B cell (primary cell): ENCODE measurements at regions not wholly inside any gene's neighbourhood (a gene's known extent, or its start where the extent isn't known, plus 50 kb on each side); places are given as distances from the start of the nearest gene placed in this dataset.

Experiments used
- ATAC-seq: fragments of 200-7000 bp; cut with Tn5 transposase; one replicate; pipeline ENCODE4 v1.10.0; 2021; ENCODE audit warnings: low read depth, mild to moderate bottlenecking, moderate number of reproducible peaks, moderate library complexity
- CTCF ChIA-PET: fragments of 350-600 bp; sonication (Branson Sonifier 250); formaldehyde crosslinking; loops from one replicate; lab custom pipeline; 2021; ENCODE audit warnings: antibody characterized with exemption, inconsistent platforms; lab: Charles Lee
- POLR2A ChIA-PET: fragments of 350-600 bp; sonication (Branson Sonifier 250); formaldehyde crosslinking; loops from one replicate; lab custom pipeline; 2021; ENCODE audit warnings: antibody characterized with exemption; lab: Charles Lee
- DNase-seq: peaks from one replicate; pipeline ENCODE4 v3.0.0; 2013
- H2AFZ ChIP-seq: 2 replicates; pipeline ENCODE4 v1.6.1; 2012; ENCODE audit warnings: mild to moderate bottlenecking, low read depth, low read length; ENCODE audit not compliant: insufficient read depth, poor library complexity, severe bottlenecking
- H3K27ac ChIP-seq, 2 donors: 1 replicate in 1 of 2; 2 replicates in 1 of 2; pipeline ENCODE4 v1.5.1; 2012 to 2013; ENCODE audit warnings: low read length in 2 of 2, mild to moderate bottlenecking in 2 of 2, moderate library complexity in 1 of 2
- H3K27me3 ChIP-seq, 4 experiments: fragments of 200-600 bp in 1 of 4; sonication (generic) in 1 of 4; replicated peaks in 1 of 4; 1 replicate in 2 of 4; 2 replicates in 2 of 4; pipeline versions ENCODE4 v1.6.1 to v1.7.0; 2013 to 2016; ENCODE audit warnings: low read length in 3 of 4, mild to moderate bottlenecking in 2 of 4, mixed read lengths in 1 of 4, moderate library complexity in 1 of 4; ENCODE audit not compliant: insufficient read depth in 4 of 4, control insufficient read depth in 3 of 4; ENCODE audit errors: control extremely low read depth in 1 of 4
- H3K36me3 ChIP-seq, 2 experiments: replicated peaks in 1 of 2; 1 replicate in 1 of 2; 2 replicates in 1 of 2; pipeline versions ENCODE4 v1.6.1 to v1.7.1; 2013; ENCODE audit warnings: low read length in 1 of 2; ENCODE audit not compliant: insufficient read depth in 2 of 2, control insufficient read depth in 1 of 2; ENCODE audit errors: control extremely low read depth in 1 of 2, extremely low read depth in 1 of 2
- H3K4me1 ChIP-seq, 2 donors: fragments of 200-600 bp in 1 of 2; sonication (generic) in 1 of 2; 1 replicate in 1 of 2; 2 replicates in 1 of 2; pipeline versions ENCODE4 v1.5.1 to v1.6.1; 2013 to 2017; ENCODE audit warnings: low read length in 2 of 2; ENCODE audit not compliant: control insufficient read depth in 2 of 2, insufficient read depth in 2 of 2
- H3K4me2 ChIP-seq: replicated peaks from 2 replicates; pipeline ENCODE3; 2012; ENCODE audit warnings: mild to moderate bottlenecking, low read depth, low read length; ENCODE audit not compliant: poor library complexity, severe bottlenecking
- H3K4me3 ChIP-seq, 5 experiments: fragments of 200-600 bp in 1 of 5; sonication (generic) in 1 of 5; 1 replicate in 3 of 5; 2 replicates in 2 of 5; pipeline versions ENCODE4 v1.5.1 to v1.7.0; 2011 to 2016; ENCODE audit warnings: low read length in 4 of 5, mild to moderate bottlenecking in 4 of 5, low read depth in 2 of 5, control low read depth in 1 of 5, moderate library complexity in 1 of 5; ENCODE audit not compliant: insufficient read depth in 1 of 5; ENCODE audit errors: control extremely low read depth in 1 of 5, extremely low read depth in 1 of 5
- H3K79me2 ChIP-seq: fragments of 200-600 bp; sonication (generic); one replicate; pipeline ENCODE4 v1.6.0; 2016; ENCODE audit warnings: low read length; ENCODE audit not compliant: control insufficient read depth, insufficient read depth
- H3K9ac ChIP-seq: fragments of 200-600 bp; sonication (generic); 2 replicates; pipeline ENCODE4 v1.6.1; 2017; ENCODE audit warnings: mild to moderate bottlenecking, low read length, moderate library complexity
- H3K9me3 ChIP-seq, 3 donors: one replicate each; pipeline versions ENCODE4 v1.6.1 to v1.7.1; 2013; ENCODE audit warnings: low read length in 2 of 3; ENCODE audit not compliant: control insufficient read depth in 2 of 3, insufficient read depth in 1 of 3; ENCODE audit errors: control extremely low read depth in 1 of 3
- H4K20me1 ChIP-seq: 2 replicates; pipeline ENCODE4 v1.6.0; 2012; ENCODE audit warnings: mild to moderate bottlenecking, low read length; ENCODE audit not compliant: insufficient read depth, control insufficient read depth, poor library complexity, severe bottlenecking
- H3K27ac Mint-ChIP-seq: one replicate; pipeline ENCODE4 v1.8.0; 2021; ENCODE audit warnings: mixed read lengths
- H3K27me3 Mint-ChIP-seq: one replicate; pipeline ENCODE4 v1.8.0; 2021; ENCODE audit warnings: mixed read lengths
- H3K4me1 Mint-ChIP-seq: one replicate; pipeline ENCODE4 v1.8.0; 2021; ENCODE audit warnings: mixed read lengths
- H3K4me3 Mint-ChIP-seq: one replicate; pipeline ENCODE4 v1.8.0; 2021; ENCODE audit warnings: mixed read lengths
- H3K9me3 Mint-ChIP-seq: one replicate; pipeline ENCODE4 v1.8.0; 2022; ENCODE audit warnings: mixed read lengths; ENCODE audit not compliant: insufficient read depth
- EZH2 ChIP-seq: IDR thresholded peaks from 2 replicates; pipeline ENCODE4 v1.6.1; 2012; ENCODE audit warnings: borderline replicate concordance, low read depth, mild to moderate bottlenecking, moderate library complexity, low read length; ENCODE audit not compliant: insufficient read depth, poor library complexity, severe bottlenecking
- WGBS: methylation state at CpG from one replicate; pipeline ENCODE4 v1.1.5; 2013; ENCODE audit warnings: missing lambda C conversion rate; ENCODE audit not compliant: insufficient coverage; 5-methylcytosine and 5-hydroxymethylcytosine counted together
- intact Hi-C: fragments of 100-400 bp; cut with micrococcal nuclease; formaldehyde crosslinking; loops from one replicate; pipeline ENCODE4 v1.10.0; 2022
- TF ChIP-seq, protein P1 (sequence below): fragments of 200-600 bp; IDR thresholded peaks from one replicate; pipeline ENCODE4 v1.8.0; 2022; ENCODE audit warnings: antibody characterized with exemption, mild to moderate bottlenecking

GRCh38 chr19:27793128-27793643 lies 1419.8 kb downstream of the UQCRFS1 start:
- Mint-ChIP-seq H3K4me1 (peaks cover 30% of the 10 kb centered on the region), H3K27ac (peak overlapping the region; percentile 92), H3K27me3 (no peaks in the 10 kb centered on the region), H3K9me3 (no peaks in the 10 kb centered on the region), H3K4me3 (peak overlapping the region; percentile 99)
- H3K27ac ChIP-seq: peak overlapping the region; percentile 71 to 84
- peak overlapping the region; percentile 80 for H3K4me2 ChIP-seq
- POLR2A ChIA-PET: interaction anchor here (0.5 to 0.8 kb wide), 3 partner anchors 13 to 1814 kb away, joined by 3 read pairs; no protein-coding TSS in a partner anchor
- 0% methylated on average over 20 of the region's 20 CpGs for WGBS
- peak overlapping the region; percentile 86 for H2AFZ ChIP-seq
- H3K4me3 ChIP-seq: peak overlapping the region; percentile 73 to 98 (median 85)
- peaks cover 4 to 6% of the 10 kb centered on the region in 2 experiments for H3K36me3 ChIP-seq
- CTCF ChIA-PET: interaction anchor here (1.2 to 1.4 kb wide), 2 partner anchors 12 to 14 kb away, joined by 3 read pairs; no protein-coding TSS in a partner anchor
- peak overlapping the region; percentile 72 for H3K9ac ChIP-seq
- peaks cover 25% of the 10 kb centered on the region for H4K20me1 ChIP-seq
- H3K27me3 ChIP-seq: no peaks in the 10 kb centered on the region
- intact Hi-C loops: loop anchor here (1.0 to 5.0 kb wide), 3 partner anchors 13 to 1924 kb away; partner anchors contain the start of gene C19orf12
- ATAC-seq: peak; percentile 74
- peaks cover 15 to 18% of the 10 kb centered on the region in 2 donors for H3K4me1 ChIP-seq
- no peaks in the 10 kb centered on the region for H3K9me3 ChIP-seq
- no peak for DNase-seq
- peaks cover 59% of the 10 kb centered on the region for H3K79me2 ChIP-seq
- no peak for TF ChIP-seq EZH2
- TF ChIP-seq, protein P1, sequence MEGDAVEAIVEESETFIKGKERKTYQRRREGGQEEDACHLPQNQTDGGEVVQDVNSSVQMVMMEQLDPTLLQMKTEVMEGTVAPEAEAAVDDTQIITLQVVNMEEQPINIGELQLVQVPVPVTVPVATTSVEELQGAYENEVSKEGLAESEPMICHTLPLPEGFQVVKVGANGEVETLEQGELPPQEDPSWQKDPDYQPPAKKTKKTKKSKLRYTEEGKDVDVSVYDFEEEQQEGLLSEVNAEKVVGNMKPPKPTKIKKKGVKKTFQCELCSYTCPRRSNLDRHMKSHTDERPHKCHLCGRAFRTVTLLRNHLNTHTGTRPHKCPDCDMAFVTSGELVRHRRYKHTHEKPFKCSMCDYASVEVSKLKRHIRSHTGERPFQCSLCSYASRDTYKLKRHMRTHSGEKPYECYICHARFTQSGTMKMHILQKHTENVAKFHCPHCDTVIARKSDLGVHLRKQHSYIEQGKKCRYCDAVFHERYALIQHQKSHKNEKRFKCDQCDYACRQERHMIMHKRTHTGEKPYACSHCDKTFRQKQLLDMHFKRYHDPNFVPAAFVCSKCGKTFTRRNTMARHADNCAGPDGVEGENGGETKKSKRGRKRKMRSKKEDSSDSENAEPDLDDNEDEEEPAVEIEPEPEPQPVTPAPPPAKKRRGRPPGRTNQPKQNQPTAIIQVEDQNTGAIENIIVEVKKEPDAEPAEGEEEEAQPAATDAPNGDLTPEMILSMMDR: no peak

- Mint-ChIP-seq H3K27ac (peak overlapping the region; percentile 92), H3K4me1 (peaks cover 30% of the 10 kb centered on the region), H3K27me3 (no peaks in the 10 kb centered on the region), H3K4me3 (peak overlapping the region; percentile 99), H3K9me3 (no peaks in the 10 kb centered on the region)
- Histone ChIP-seq H3K9me3 (no peaks in the 10 kb centered on the region), H3K36me3 (peaks cover 1 to 6% of the 10 kb centered on the region in 2 experiments), H3K4me2 (peak overlapping the region; percentile 80), H3K79me2 (peaks cover 59% of the 10 kb centered on the region), H4K20me1 (peaks cover 25% of the 10 kb centered on the region), H3K4me3 (peak overlapping the region; percentile 73 to 98 (median 85)), H3K4me1 (peaks cover 15 to 18% of the 10 kb centered on the region in 2 donors), H2AFZ (peak overlapping the region; percentile 86), H3K27me3 (no peaks in the 10 kb centered on the region), H3K9ac (peak overlapping the region; percentile 72), H3K27ac (peak overlapping the region; percentile 71 to 84)
- POLR2A ChIA-PET: interaction anchor here (0.6 to 0.8 kb wide), 2 partner anchors 13 to 69 kb away, joined by 3 read pairs; no protein-coding TSS in a partner anchor
- TF ChIP-seq, protein P1: no peak
- TF ChIP-seq EZH2: no peak
- 3% methylated on average over 4 of the region's 6 CpGs for WGBS
- ATAC-seq: no peak
- intact Hi-C loops: loop anchor here (1.0 to 5.0 kb wide), 3 partner anchors 12 to 1925 kb away; partner anchors contain the start of gene C19orf12
- DNase-seq: no peak
- CTCF ChIA-PET: no interaction called here
These were observed 1420.3 kb downstream of the UQCRFS1 start for GRCh38 chr19:27792576-27793127.
